Heart left ventricle (tissue), 16 donors: ENCODE measurements at regions not wholly inside any gene's neighbourhood (a gene's known extent, or its start where the extent isn't known, plus 50 kb on each side); places are given as distances from the start of the nearest gene placed in this dataset.

Experiments used
- ATAC-seq, 4 donors: fragments of 200-7000 bp; cut with Tn5 transposase; one replicate each; pipeline ENCODE4 v1.9.1; 2020 to 2022; ENCODE audit warnings: moderate library complexity in 4 of 4, mild to moderate bottlenecking in 3 of 4, moderate number of reproducible peaks in 1 of 4
- DNase-seq, 5 donors: peaks; one replicate each; pipeline ENCODE4 v3.0.0-alpha.2; 2020
- H3K27ac ChIP-seq, 12 donors: fragments of 200-600 bp; sonication (generic) in 4 of 12; one replicate each; pipeline versions ENCODE4 v1.5.0 to v1.8.0; 2016 to 2022; ENCODE audit warnings: mild to moderate bottlenecking in 2 of 12
- H3K27me3 ChIP-seq, 9 donors: fragments of 200-600 bp; sonication (generic) in 2 of 9; one replicate each; pipeline versions ENCODE4 v1.5.1 to v1.8.0; 2016 to 2022; ENCODE audit warnings: mild to moderate bottlenecking in 3 of 9
- H3K36me3 ChIP-seq, 9 donors: fragments of 200-600 bp; sonication (generic) in 2 of 9; one replicate each; pipeline versions ENCODE4 v1.5.0 to v1.8.0; 2018 to 2022; ENCODE audit warnings: mild to moderate bottlenecking in 2 of 9
- H3K4me1 ChIP-seq, 12 donors: fragments of 200-600 bp; sonication (generic) in 4 of 12; one replicate each; pipeline versions ENCODE4 v1.5.0 to v1.8.0; 2016 to 2022; ENCODE audit warnings: mild to moderate bottlenecking in 3 of 12
- H3K4me3 ChIP-seq, 12 donors: fragments of 200-600 bp; sonication (generic) in 4 of 12; one replicate each; pipeline versions ENCODE4 v1.5.0 to v1.8.0; 2017 to 2022; ENCODE audit warnings: mild to moderate bottlenecking in 9 of 12, moderate library complexity in 4 of 12
- H3K9me3 ChIP-seq, 12 donors: fragments of 200-600 bp; sonication (generic) in 4 of 12; one replicate each; pipeline versions ENCODE4 v1.5.0 to v1.8.0; 2016 to 2022; ENCODE audit warnings: mild to moderate bottlenecking in 1 of 12
- CTCF ChIP-seq, 12 donors: fragments of 200-600 bp; sonication (generic) in 4 of 12; IDR thresholded peaks; one replicate each; pipeline versions ENCODE4 v1.5.0 to v1.8.0; 2018 to 2022; ENCODE audit warnings: antibody characterized with exemption in 12 of 12, mild to moderate bottlenecking in 5 of 12
- POLR2A ChIP-seq, 2 donors: fragments of 450-650 bp; IDR thresholded peaks; one replicate each; pipeline ENCODE4 v1.6.1; 2017; ENCODE audit warnings: antibody characterized with exemption in 2 of 2, mild to moderate bottlenecking in 2 of 2, moderate library complexity in 2 of 2
- WGBS, 4 donors: extraction: QIAGEN DNeasy Blood & Tissue Kit in 2 of 4; methylation state at CpG; one replicate each; pipeline versions ENCODE4 v1.1.5 to v1.1.7; 2013 to 2018; 5-methylcytosine and 5-hydroxymethylcytosine counted together
- intact Hi-C, 10 donors: fragments of 100-400 bp; cut with DNase I; formaldehyde crosslinking; loops; one replicate each; pipeline versions ENCODE4 v1.11.1 to v1.14.2; 2022
- donor health status: ischemic (EF 13 %, LVEDD 7.1; RV severe dilation, severe dysfunction).
- donor health status: healthy with polysubstance abuse.
- donor health status: DM: no; HTN: yes; CAD: no.
- donor health status: DM: no; HTN: no; CAD: no.
- donor health status: ischemic (EF 25% LVEDD 6.9; RV normal size, moderate dysfunction).
- donor health status: ischemic (EF 25% LVEDD 5.7; RV mildly dilated, moderate dysfunction).
- donor health status: healthy.
- donor health status: DM: yes; HTN: yes; CAD: no.
- donor health status: ischemic (EF 35%, LVEDD 5.7; RV mildly dilated, moderate dysfunction).
- donor health status: nonischemic (EF 11% LVEDD 7.7; RV severe dilation, severe dysfunction).
- donor health status: DM: yes; HTN: yes; CAD: no.
- donor health status: PGD.
- donor health status: ischemic (EF 29% LVEDD 5.4; RV normal size, mild dysfunction).
- donor health status: nonischemic (EF 23%, LVEDD 6.1; RV moderate dilation, normal function).

GRCh38 chr3:118550122-118550521 is 484.5 kb downstream of the IGSF11 start:
- Histone ChIP-seq H3K9me3 (no peaks in the 10 kb centered on the region), H3K36me3 (no peaks in the 10 kb centered on the region), H3K27ac (no peak overlapping the region), H3K27me3 (no peaks in the 10 kb centered on the region), H3K4me3 (no peak overlapping the region), H3K4me1 (no peaks in the 10 kb centered on the region)
- intact Hi-C loops: no loop called here
- 45 to 72% (median 55%) methylated on average over 2 of the region's 2 CpGs for WGBS, 4 donors
- DNase-seq (no peak), ATAC-seq (no peak)
- TF ChIP-seq CTCF (IDR thresholded peaks at IDR 0.05) (no peak), POLR2A (IDR thresholded peaks at IDR 0.05) (no peak)

- no peak for TF ChIP-seq CTCF (IDR thresholded peaks at IDR 0.05)
- no peak for TF ChIP-seq POLR2A (IDR thresholded peaks at IDR 0.05)
- no peak overlapping the region for H3K4me3 ChIP-seq
- no peak overlapping the region for H3K27ac ChIP-seq
- no peaks in the 10 kb centered on the region for H3K36me3 ChIP-seq
- no peaks in the 10 kb centered on the region for H3K9me3 ChIP-seq
- no peaks in the 10 kb centered on the region for H3K4me1 ChIP-seq
- intact Hi-C loops: no loop called here
- DNase-seq: no peak
- no peaks in the 10 kb centered on the region for H3K27me3 ChIP-seq
- no peak for ATAC-seq
These were observed 484.1 kb downstream of the IGSF11 start for GRCh38 chr3:118550556-118550955.

- TF ChIP-seq CTCF (IDR thresholded peaks at IDR 0.05): no peak
- no peak for TF ChIP-seq POLR2A (IDR thresholded peaks at IDR 0.05)
- Histone ChIP-seq H3K9me3 (no peaks in the 10 kb centered on the region), H3K27ac (no peak overlapping the region), H3K4me3 (no peak overlapping the region), H3K4me1 (no peaks in the 10 kb centered on the region), H3K27me3 (no peaks in the 10 kb centered on the region), H3K36me3 (no peaks in the 10 kb centered on the region)
- WGBS, 4 donors: 78 to 85% (median 85%) methylated on average over 5 of the region's 5 CpGs
- no peak for ATAC-seq
- DNase-seq: no peak
- intact Hi-C loops: no loop called here
These were observed 480.4 kb downstream of the IGSF11 start for GRCh38 chr3:118554148-118554838.

GRCh38 chr3:118556983-118557382 is 477.7 kb downstream of the IGSF11 start:
- no peak for DNase-seq
- no peaks in the 10 kb centered on the region for H3K27me3 ChIP-seq
- ATAC-seq: no peak
- H3K36me3 ChIP-seq: no peaks in the 10 kb centered on the region
- H3K4me3 ChIP-seq: no peak overlapping the region
- H3K27ac ChIP-seq: no peak overlapping the region
- no peak for TF ChIP-seq CTCF (IDR thresholded peaks at IDR 0.05)
- no peak for TF ChIP-seq POLR2A (IDR thresholded peaks at IDR 0.05)
- intact Hi-C loops: no loop called here
- no peaks in the 10 kb centered on the region for H3K4me1 ChIP-seq
- H3K9me3 ChIP-seq: no peaks in the 10 kb centered on the region
